OCI-LY1 (cell line): ENCODE measurements at regions not wholly inside any gene's neighbourhood (a gene's known extent, or its start where the extent isn't known, plus 50 kb on each side); places are given as distances from the start of the nearest gene placed in this dataset.

Experiments used
- EZH2 ChIP-seq: fragments of 200-600 bp; sonication (generic), shearing (Covaris generic); IDR thresholded peaks from 2 replicates; pipeline ENCODE4 v1.8.0; 2017; ENCODE audit warnings: borderline replicate concordance, mixed run types, mild to moderate bottlenecking, antibody characterized with exemption, low read length, moderate library complexity, mixed read lengths
- TF ChIP-seq, protein P1 (sequence below): fragments of 200-600 bp; sonication (generic), shearing (Covaris generic); IDR thresholded peaks from 2 replicates; pipeline ENCODE4 v1.5.1; 2017; ENCODE audit warnings: mild to moderate bottlenecking, antibody characterized with exemption, low read length, moderate library complexity, mixed read lengths

DNA sequence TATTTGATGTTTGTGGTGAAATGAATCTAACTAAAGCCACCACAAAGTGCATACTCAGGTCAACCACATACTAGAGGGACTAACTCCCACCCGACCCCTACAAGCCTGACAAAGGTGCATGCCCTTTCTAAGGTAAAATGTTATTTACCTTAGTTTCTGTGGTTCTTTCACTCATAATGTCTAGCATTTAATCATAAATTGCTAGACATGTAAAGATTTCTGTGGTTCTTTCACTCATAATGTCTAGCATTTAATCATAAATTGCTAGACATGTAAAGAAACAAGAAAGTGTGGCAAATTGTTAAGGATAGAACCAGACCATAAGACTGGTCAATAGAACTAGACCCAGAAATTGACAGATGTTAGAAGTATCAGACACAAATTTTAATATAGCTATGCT is 193.0 kb upstream of the PBX1 start:
- TF ChIP-seq EZH2: no peak
- TF ChIP-seq, protein P1, sequence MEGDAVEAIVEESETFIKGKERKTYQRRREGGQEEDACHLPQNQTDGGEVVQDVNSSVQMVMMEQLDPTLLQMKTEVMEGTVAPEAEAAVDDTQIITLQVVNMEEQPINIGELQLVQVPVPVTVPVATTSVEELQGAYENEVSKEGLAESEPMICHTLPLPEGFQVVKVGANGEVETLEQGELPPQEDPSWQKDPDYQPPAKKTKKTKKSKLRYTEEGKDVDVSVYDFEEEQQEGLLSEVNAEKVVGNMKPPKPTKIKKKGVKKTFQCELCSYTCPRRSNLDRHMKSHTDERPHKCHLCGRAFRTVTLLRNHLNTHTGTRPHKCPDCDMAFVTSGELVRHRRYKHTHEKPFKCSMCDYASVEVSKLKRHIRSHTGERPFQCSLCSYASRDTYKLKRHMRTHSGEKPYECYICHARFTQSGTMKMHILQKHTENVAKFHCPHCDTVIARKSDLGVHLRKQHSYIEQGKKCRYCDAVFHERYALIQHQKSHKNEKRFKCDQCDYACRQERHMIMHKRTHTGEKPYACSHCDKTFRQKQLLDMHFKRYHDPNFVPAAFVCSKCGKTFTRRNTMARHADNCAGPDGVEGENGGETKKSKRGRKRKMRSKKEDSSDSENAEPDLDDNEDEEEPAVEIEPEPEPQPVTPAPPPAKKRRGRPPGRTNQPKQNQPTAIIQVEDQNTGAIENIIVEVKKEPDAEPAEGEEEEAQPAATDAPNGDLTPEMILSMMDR: no peak
